T follicular helper cell (primary cell): ENCODE measurements at regions not wholly inside any gene's neighbourhood (a gene's known extent, or its start where the extent isn't known, plus 50 kb on each side); places are given as distances from the start of the nearest gene placed in this dataset.

Experiments used
- DNase-seq: peaks from one replicate; pipeline ENCODE4 v3.0.0-alpha.2; 2020; ENCODE audit warnings: low read depth

DNA sequence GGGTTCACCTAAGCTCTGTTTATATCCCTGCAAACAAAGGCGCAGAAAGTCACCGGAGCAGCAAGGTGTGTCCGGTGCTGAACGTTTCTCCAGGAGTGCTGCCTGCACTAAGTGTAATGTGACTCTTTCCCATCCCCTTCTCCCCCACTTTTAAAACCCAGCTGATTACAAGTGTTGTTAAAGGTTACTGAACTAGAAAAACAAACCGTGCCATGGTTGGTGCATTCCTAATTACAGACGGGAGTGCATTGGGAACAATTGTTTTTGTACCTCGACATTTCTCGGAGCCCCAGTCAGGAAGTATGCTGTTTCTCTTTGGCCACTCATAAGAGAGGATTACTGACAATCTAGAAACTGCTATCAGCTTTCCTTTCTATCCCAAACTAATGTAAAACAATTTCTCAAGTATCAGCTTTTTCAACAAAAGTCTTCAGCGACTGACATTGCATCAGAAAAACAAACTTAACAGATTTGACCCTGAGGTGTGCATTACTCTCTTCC lies 441.0 kb upstream of the SALL1 start:
- no peak for DNase-seq

GRCh38 chr16:51591480-51591879 lies 440.4 kb upstream of the SALL1 start:
- no peak for DNase-seq

GRCh38 chr16:51579652-51580360 lies 428.7 kb upstream of the SALL1 start:
- DNase-seq = no peak

- DNase-seq = no peak
Measured at GRCh38 chr16:51577621-51578303, 426.7 kb upstream of the SALL1 start.

DNA sequence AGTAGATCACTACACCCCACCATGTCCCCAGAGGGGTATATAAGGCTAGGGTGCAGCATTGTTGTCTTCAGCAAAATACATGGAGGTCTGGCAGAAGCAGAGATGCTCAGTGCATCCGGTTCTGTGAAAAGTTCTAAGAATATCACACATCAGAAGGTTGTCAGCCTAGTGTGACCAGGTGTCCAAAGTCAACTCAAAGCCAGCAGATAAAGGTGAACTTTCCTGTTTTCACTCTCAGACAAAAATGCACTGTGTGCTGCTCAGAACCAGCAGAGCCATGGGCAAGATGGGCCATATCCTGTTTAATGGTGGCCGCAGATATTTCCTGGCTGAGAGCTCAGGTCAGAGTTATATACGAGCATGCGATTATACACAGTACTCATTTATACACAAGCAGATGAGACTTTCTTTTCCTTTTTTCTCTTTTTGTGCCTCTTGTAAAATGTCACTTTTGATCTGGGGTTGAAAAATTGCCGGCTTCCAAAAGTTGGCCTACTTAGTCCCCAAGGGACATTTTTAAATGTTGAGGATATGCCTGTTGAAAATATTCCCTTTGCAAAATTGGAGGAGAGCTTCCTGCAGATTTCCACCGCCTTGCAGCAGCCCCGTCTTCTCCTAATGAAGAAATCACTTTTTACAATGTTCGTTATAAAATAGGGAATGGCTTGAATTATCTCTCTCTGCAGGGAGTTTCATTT lies 425.6 kb upstream of the SALL1 start:
- no peak for DNase-seq

GRCh38 chr16:51573191-51573590 lies 422.1 kb upstream of the SALL1 start:
- DNase-seq = no peak

DNA sequence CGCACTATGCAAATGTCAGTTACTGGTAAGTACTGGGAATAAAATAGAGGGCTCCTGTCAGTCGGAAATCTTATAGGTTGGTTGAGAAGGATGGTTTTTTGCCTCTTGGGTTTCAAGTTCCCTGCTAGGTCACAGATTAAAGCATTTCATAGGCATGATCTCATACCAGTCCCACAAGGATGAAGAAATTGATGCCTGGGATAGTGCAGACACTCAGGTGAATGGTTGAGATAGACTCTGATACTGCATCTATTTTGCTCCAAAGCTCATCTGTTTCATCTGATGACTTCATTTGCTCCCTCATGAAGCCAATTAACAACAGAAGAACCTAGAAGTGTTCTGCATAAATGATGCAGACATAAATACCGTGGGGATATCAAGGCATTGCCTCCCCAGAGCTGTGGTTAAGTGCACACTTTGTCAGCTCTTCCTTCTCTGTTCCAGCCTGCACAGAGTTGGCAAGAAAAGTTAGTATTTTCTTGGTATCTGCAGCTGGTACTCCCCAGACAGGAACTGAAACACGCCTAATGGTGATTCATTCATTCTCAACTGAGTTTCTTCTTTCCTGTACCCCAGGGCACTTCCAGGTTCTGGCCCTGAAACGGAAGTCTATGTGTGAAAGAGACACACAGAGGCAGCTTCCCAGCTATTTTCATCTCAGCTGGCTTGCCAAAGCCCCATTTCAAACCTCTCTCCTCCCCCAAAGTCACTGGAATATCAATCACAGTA lies 418.3 kb upstream of the SALL1 start:
- DNase-seq = no peak

GRCh38 chr16:51567911-51568310 lies 416.8 kb upstream of the SALL1 start:
- DNase-seq = no peak

- DNase-seq = no peak
Measured at GRCh38 chr16:51565184-51565583, 414.1 kb upstream of the SALL1 start.

DNA sequence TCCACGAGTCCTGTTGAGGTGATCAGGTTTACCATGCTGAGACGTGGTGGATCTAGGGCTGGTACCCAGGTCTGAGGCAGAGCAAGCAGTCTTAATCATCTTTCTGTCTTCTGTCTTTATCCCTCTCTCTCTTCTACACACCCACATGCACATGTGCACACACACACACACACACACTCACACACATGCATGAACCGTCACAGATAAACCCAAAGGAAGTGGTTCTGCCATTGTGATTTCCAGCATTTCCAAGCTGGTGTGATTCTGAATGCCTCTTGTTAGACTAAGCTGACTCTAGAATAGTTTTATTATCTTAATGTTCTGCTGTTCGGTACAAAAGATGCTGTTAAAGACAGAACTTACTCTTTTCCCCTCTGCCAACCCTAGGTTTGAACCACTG lies 411.8 kb upstream of the SALL1 start:
- no peak for DNase-seq

- no peak for DNase-seq
Measured at GRCh38 chr16:51559901-51560300, 408.8 kb upstream of the SALL1 start.

- DNase-seq = no peak
Measured at GRCh38 chr16:51557670-51558069, 406.6 kb upstream of the SALL1 start.

DNA sequence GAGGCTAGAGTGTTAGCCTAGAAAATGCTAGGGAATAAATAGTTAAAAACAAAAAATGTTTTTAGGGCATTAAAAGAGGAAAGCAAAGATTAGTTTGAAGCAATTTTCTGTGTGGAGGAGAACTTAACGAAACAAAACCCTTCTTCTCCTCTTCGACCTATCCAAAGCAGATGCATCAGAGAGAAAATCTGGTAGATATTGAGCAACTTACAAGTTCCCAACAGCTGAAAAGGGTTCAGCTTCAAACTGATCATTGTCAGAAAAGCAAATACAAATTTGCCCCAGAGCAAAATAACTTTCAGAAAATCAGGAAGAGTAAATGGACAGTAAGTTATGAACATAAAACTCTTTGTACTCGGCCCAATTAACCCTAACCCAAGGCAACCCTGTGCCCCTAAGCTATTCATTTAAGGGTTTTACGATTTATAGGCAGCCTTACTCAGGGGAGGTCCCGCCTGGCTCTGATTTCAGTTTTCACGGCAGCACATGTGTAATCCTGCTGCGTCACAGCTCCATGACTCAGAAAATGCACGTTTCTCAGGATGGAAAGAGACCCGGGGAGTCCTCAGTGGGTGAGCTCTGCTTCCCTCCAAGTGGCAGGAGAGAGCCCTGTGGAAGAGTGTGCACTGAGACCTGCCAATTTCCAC lies 405.7 kb upstream of the SALL1 start:
- no peak for DNase-seq

DNA sequence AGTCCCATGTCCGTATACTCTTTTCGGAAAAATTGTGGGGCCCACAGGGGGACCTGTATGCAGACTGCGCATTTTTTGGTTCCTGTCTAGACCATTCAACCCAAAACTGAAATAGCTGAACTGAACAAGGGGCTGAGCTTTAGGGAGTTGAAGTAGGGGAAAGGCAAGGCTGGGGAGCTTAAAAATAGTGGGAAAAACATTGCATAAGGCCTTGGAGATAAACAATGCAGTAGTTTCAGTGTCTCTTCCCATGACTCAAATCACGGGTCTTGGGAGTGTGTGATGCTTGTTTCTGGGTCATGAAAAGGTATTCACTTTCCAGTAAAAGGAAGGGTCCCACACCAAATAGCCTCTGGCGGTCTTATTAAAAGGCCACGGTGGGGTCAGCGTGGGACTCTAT lies 402.8 kb upstream of the SALL1 start:
- no peak for DNase-seq

GRCh38 chr16:51553314-51553713 lies 402.2 kb upstream of the SALL1 start:
- DNase-seq = no peak

GRCh38 chr16:51550800-51551347 lies 399.8 kb upstream of the SALL1 start:
- no peak for DNase-seq

DNA sequence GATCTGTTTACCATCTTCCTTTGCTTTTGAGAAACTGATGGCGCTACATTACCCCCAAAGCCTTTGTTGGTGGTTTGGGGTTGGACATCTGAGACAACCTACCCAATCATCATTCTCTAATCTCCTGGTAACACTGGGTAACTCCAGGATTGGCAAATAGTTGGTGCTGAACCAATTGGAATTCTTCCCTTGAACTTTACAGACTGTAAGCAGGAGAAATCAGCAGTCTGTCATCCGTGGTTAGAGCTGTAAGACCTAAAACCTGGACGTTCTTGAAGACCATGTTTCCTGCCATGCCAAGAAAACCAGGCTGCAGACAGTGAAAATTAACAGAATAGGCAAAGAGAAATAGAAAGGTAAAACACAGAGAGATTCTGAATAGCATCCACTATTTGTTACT lies 398.8 kb upstream of the SALL1 start:
- no peak for DNase-seq

GRCh38 chr16:51545951-51546350 lies 394.9 kb upstream of the SALL1 start:
- DNase-seq = no peak

DNA sequence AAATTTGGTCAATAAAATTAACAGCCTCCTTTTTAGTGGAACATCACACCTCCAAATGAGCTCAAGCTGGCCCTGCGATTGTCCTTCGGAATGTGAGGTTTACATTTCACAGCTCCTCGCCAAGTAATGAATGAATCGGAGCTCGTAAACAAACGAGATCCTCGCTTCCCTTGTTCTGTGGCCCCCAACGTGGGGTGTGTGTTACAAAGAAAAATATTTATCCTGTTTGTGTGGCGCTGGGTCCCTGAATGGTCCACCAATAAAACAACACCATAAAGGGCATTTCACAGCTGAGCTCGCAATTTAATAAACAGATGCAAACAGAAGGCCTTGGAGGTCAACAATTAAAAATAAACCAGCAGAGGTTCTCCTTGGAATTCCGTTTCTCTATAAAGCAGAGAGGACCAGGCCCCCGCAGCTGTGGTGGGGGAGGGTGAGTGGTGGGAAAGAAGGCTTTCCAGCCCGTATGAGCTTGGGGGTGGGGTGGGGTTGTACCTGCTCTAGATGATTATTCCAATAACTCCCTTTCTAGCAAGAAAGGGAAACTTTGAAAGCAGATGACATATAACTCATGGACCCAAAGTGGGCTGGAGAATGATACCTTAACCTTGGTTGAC lies 393.9 kb upstream of the SALL1 start:
- DNase-seq = no peak

DNA sequence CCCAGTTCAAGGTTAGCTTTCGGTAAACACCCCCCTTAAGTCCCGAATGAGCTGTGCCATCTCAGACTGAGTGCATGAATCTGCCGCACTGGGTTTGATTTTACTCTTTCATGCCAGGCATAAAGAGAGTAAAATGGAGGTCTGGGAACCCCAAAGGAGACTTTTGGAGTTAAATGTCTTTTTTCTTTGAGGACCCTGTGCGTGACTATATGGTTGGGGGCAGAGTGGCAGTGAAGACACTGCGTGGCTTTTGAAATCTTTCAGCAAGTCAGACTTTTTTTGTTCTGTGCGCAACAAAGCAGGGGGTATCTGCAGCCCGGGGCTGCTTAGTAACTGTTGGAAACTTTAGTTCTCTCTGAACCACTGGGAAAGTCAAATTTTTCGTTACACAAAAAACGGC lies 392.9 kb upstream of the SALL1 start:
- DNase-seq = no peak
